GM18909 (cell line): ENCODE measurements at regions not wholly inside any gene's neighbourhood (a gene's known extent, or its start where the extent isn't known, plus 50 kb on each side); places are given as distances from the start of the nearest gene placed in this dataset.
"Not testable (repeated sequence)": the region's sequence is repeated elsewhere in the genome, so short reads cannot be mapped to it uniquely, and the experiment has no call there.

Experiments used
- ATAC-seq: cut with Tn5 transposase; IDR thresholded peaks from one replicate; pipeline ENCODE4 v1.9.1; 2021; ENCODE audit warnings: mild to moderate bottlenecking; ENCODE audit not compliant: unreplicated experiment, poor library complexity

- ATAC-seq: no peak
These were observed 81.4 kb downstream of the ALOX5AP start for GRCh38 chr13:30816736-30817135.

GRCh38 chr13:30818323-30818960 lies 83.1 kb downstream of the ALOX5AP start:
- ATAC-seq: no peak

GRCh38 chr13:30819136-30819888 lies 84.0 kb downstream of the ALOX5AP start:
- no peak for ATAC-seq

- ATAC-seq: no peak
These were observed 84.7 kb upstream of the MEDAG start for GRCh38 chr13:30821421-30821820.

- ATAC-seq: no peak
These were observed 81.4 kb upstream of the MEDAG start for GRCh38 chr13:30824651-30825050.

- ATAC-seq: no peak
These were observed 79.0 kb upstream of the MEDAG start for GRCh38 chr13:30826911-30827577.

GRCh38 chr13:30827578-30827925 lies 78.5 kb upstream of the MEDAG start:
- no peak for ATAC-seq

GRCh38 chr13:30829145-30829832 lies 76.8 kb upstream of the MEDAG start:
- no peak for ATAC-seq

GRCh38 chr13:30829833-30830637 lies 76.0 kb upstream of the MEDAG start:
- no peak for ATAC-seq

- no peak for ATAC-seq
These were observed 75.5 kb upstream of the MEDAG start for GRCh38 chr13:30830638-30830965.

GRCh38 chr13:30831515-30831914 lies 74.6 kb upstream of the MEDAG start:
- no peak for ATAC-seq

- no peak for ATAC-seq
These were observed 73.7 kb upstream of the MEDAG start for GRCh38 chr13:30832377-30832776.

- ATAC-seq: no peak
These were observed 73.2 kb upstream of the MEDAG start for GRCh38 chr13:30832845-30833332.

GRCh38 chr13:30835442-30835841 lies 70.6 kb upstream of the MEDAG start:
- no peak for ATAC-seq

- ATAC-seq: no peak
These were observed 68.6 kb upstream of the MEDAG start for GRCh38 chr13:30837227-30838159.

GRCh38 chr13:30839636-30840035 lies 66.4 kb upstream of the MEDAG start:
- not testable (repeated sequence) for ATAC-seq

- ATAC-seq: no peak
These were observed 65.6 kb upstream of the MEDAG start for GRCh38 chr13:30840515-30840914.

GRCh38 chr13:30841154-30841553 lies 64.9 kb upstream of the MEDAG start:
- ATAC-seq: no peak

- no peak for ATAC-seq
These were observed 62.5 kb upstream of the MEDAG start for GRCh38 chr13:30843548-30843947.
